DND-41 (cell line): ENCODE measurements at regions not wholly inside any gene's neighbourhood (a gene's known extent, or its start where the extent isn't known, plus 50 kb on each side); places are given as distances from the start of the nearest gene placed in this dataset.
"Not testable (repeated sequence)": the region's sequence is repeated elsewhere in the genome, so short reads cannot be mapped to it uniquely, and the experiment has no call there.

ENCODE experiments used
- ATAC-seq: fragments of 200-7000 bp; cut with Tn5 transposase; 3 replicates; pipeline ENCODE4 v1.9.1; 2021; ENCODE audit warnings: low read depth; ENCODE audit not compliant: insufficient read depth
- DNase-seq: peaks from one replicate; pipeline ENCODE4 v3.0.0-alpha.2; 2020
- H2AFZ ChIP-seq: 2 replicates; pipeline ENCODE4 v1.6.0; 2012; ENCODE audit warnings: low read depth, low read length
- H3K27ac ChIP-seq: 2 replicates; pipeline ENCODE4 v1.5.1; 2012; ENCODE audit warnings: low read length, inconsistent platforms
- H3K27me3 ChIP-seq: fragments of 200-600 bp; sonication (generic); 2 replicates; pipeline ENCODE4 v1.6.0; 2012; ENCODE audit warnings: low read length, mild to moderate bottlenecking, inconsistent platforms; ENCODE audit not compliant: insufficient read depth, poor library complexity
- H3K36me3 ChIP-seq: 2 replicates; pipeline ENCODE4 v1.5.1; 2012; ENCODE audit warnings: low read length, inconsistent platforms; ENCODE audit not compliant: insufficient read depth
- H3K4me1 ChIP-seq: 2 replicates; pipeline ENCODE4 v1.5.1; 2012; ENCODE audit warnings: mild to moderate bottlenecking, low read length; ENCODE audit not compliant: insufficient read depth
- H3K4me2 ChIP-seq: 2 replicates; pipeline ENCODE4 v1.6.0; 2012; ENCODE audit warnings: mild to moderate bottlenecking, moderate library complexity, low read length, inconsistent platforms; ENCODE audit not compliant: insufficient read depth
- H3K4me3 ChIP-seq, 2 experiments: fragments of 200-600 bp in 1 of 2; shearing (Covaris generic) in 1 of 2; 2 replicates each; pipeline ENCODE4 v1.5.1; 2012 to 2016; ENCODE audit warnings: inconsistent platforms in 2 of 2, low read length in 2 of 2, mild to moderate bottlenecking in 2 of 2, low read depth in 1 of 2, moderate library complexity in 1 of 2
- H3K79me2 ChIP-seq: 2 replicates; pipeline ENCODE4 v1.6.0; 2012; ENCODE audit warnings: low read length, inconsistent platforms; ENCODE audit not compliant: insufficient read depth
- H3K9ac ChIP-seq: 2 replicates; pipeline ENCODE4 v1.6.0; 2012; ENCODE audit warnings: low read depth, mild to moderate bottlenecking, inconsistent platforms, low read length, moderate library complexity
- H3K9me3 ChIP-seq: 2 replicates; pipeline ENCODE4 v1.5.1; 2012; ENCODE audit warnings: low read length, moderate library complexity, mild to moderate bottlenecking, inconsistent platforms; ENCODE audit not compliant: insufficient read depth, severe bottlenecking
- H4K20me1 ChIP-seq: 2 replicates; pipeline ENCODE4 v1.6.0; 2012; ENCODE audit warnings: low read length; ENCODE audit not compliant: insufficient read depth

- H3K27ac ChIP-seq, DNase-seq, H4K20me1 ChIP-seq, H3K27me3 ChIP-seq, H3K4me3 ChIP-seq, H3K79me2 ChIP-seq, H3K9me3 ChIP-seq, H3K9ac ChIP-seq, H3K4me1 ChIP-seq, H3K4me2 ChIP-seq, H2AFZ ChIP-seq, H3K36me3 ChIP-seq, ATAC-seq: not testable (repeated sequence)
These were observed 52.6 kb upstream of the GOLGA6L6 start for GRCh38 chr15:20594219-20594618.

- H3K4me3 ChIP-seq, H3K27ac ChIP-seq, H3K36me3 ChIP-seq, ATAC-seq, H2AFZ ChIP-seq, H3K27me3 ChIP-seq, H3K4me1 ChIP-seq, H4K20me1 ChIP-seq, DNase-seq, H3K4me2 ChIP-seq, H3K9ac ChIP-seq, H3K79me2 ChIP-seq, H3K9me3 ChIP-seq: not testable (repeated sequence)
These were observed 50.3 kb upstream of the GOLGA6L6 start for GRCh38 chr15:20591936-20592335.
